Lower leg skin (tissue), 3 donors: ENCODE measurements at regions not wholly inside any gene's neighbourhood (a gene's known extent, or its start where the extent isn't known, plus 50 kb on each side); places are given as distances from the start of the nearest gene placed in this dataset.

Experiments used
- POLR2A ChIP-seq, 2 donors: fragments of 450-650 bp; IDR thresholded peaks; one replicate each; pipeline ENCODE4 v1.6.1; 2016 to 2017; ENCODE audit warnings: antibody characterized with exemption in 2 of 2, mild to moderate bottlenecking in 1 of 2, moderate library complexity in 1 of 2
- TF ChIP-seq, protein P1 (sequence below), 3 donors: fragments of 450-650 bp; IDR thresholded peaks; one replicate each; pipeline ENCODE4 v1.5.1; 2016; ENCODE audit warnings: antibody characterized with exemption in 3 of 3, mild to moderate bottlenecking in 3 of 3, moderate library complexity in 2 of 3

DNA sequence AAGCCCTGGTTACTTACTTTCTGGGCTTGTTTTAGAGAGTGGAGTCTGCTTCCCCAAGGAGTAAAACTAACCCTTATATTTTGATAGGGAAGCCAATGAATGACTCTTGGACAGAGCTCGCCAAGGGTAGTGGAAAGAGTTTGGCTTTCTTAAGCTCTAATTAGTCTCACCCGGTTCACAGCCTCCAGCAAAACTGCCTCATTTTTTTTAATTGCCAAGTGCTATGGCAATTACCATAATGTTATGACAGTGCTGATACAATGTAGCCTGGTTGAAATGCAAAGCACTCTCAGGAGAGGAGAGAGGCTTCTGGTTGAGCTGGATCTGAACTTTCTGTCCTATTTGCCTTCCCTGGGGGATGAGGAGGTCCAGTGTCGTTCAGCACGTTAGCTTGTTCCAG is 376.1 kb upstream of the CHRM2 start:
- TF ChIP-seq, protein P1, sequence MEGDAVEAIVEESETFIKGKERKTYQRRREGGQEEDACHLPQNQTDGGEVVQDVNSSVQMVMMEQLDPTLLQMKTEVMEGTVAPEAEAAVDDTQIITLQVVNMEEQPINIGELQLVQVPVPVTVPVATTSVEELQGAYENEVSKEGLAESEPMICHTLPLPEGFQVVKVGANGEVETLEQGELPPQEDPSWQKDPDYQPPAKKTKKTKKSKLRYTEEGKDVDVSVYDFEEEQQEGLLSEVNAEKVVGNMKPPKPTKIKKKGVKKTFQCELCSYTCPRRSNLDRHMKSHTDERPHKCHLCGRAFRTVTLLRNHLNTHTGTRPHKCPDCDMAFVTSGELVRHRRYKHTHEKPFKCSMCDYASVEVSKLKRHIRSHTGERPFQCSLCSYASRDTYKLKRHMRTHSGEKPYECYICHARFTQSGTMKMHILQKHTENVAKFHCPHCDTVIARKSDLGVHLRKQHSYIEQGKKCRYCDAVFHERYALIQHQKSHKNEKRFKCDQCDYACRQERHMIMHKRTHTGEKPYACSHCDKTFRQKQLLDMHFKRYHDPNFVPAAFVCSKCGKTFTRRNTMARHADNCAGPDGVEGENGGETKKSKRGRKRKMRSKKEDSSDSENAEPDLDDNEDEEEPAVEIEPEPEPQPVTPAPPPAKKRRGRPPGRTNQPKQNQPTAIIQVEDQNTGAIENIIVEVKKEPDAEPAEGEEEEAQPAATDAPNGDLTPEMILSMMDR (IDR thresholded peaks at IDR 0.05) = no peak
- no peak for TF ChIP-seq POLR2A (IDR thresholded peaks at IDR 0.05)
